ENCODE measurements at regions not wholly inside any gene's neighbourhood (a gene's known extent, or its start where the extent isn't known, plus 50 kb on each side); places are given as distances from the start of the nearest gene placed in this dataset.

DNA sequence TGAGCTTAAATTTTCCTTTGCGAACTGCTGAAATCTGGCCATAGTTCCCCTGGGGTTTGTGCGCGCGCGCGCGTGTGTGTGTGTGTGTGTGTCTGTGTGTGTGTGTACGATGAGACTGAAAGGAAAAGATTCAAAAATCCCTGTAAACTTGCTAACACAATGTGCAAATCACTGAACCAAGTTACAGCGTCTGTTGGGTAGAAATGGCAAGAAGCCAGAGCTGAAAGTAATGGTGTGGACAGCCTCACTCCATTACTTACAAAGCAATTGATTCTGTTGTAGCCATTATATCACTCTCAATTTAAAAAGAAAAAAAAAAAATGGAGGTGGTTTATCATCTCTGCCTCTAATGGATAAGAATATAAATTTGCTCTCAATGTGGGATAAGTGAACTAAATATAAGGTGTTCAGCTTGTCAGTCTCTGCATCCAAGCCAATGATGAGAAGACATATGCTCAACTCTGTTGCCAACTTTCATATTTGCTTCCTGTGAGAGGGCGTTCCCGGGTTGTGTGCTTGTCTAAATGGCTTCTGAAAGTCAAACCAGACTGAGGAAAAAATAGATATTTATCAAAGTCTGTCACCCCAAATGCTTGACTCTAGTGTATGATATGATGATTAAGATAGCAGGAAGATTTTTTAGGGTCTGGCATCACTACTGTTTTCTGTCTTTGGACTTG lies 422.2 kb downstream of the ZNF385D start:
- Histone ChIP-seq H2AFZ (ENCODE audit: low read length) (no peak overlapping the region), H3K9ac (ENCODE audit: insufficient read depth, low read length) (no peak overlapping the region), H3K9me3 (ENCODE audit: control insufficient read depth, insufficient read depth, low read depth, low read length) (no peaks in the 10 kb centered on the region), H3K4me1 (ENCODE audit: control insufficient read depth, extremely low read depth, insufficient read depth, low read length) (no peaks in the 10 kb centered on the region), H3K79me2 (ENCODE audit: control insufficient read depth, insufficient read depth, low read length) (no peaks in the 10 kb centered on the region), H3K36me3 (ENCODE audit: control insufficient read depth, insufficient read depth, low read length) (no peaks in the 10 kb centered on the region), H3K4me3 (replicated peaks in 1 of 4; ENCODE audit: control extremely low read depth in 1 of 4, insufficient read depth in 1 of 4, low read depth in 3 of 4, low read length in 4 of 4) (no peak overlapping the region), H3K27ac (ENCODE audit: insufficient read depth, low read length) (no peak overlapping the region), H3K27me3 (ENCODE audit: control insufficient read depth, insufficient read depth, low read length) (no peaks in the 10 kb centered on the region), H4K20me1 (ENCODE audit: control insufficient read depth, extremely low read depth, insufficient read depth, low read length) (no peaks in the 10 kb centered on the region), H3K4me2 (ENCODE audit: extremely low read depth, insufficient read depth, low read length) (no peak overlapping the region)
- no peak for DNase-seq (ENCODE audit: low read depth in 2 of 2)
- TF ChIP-seq CTCF (conservative IDR thresholded peaks at IDR 0.05 in 1 of 2, IDR thresholded peaks at IDR 0.05 in 1 of 2; ENCODE audit: low read depth in 1 of 2, low read length in 2 of 2) (no peak), EZH2 (IDR thresholded peaks at IDR 0.05; ENCODE audit: low read length, missing control alignments) (no peak)

GRCh38 chr3:21326704-21327475 lies 424.1 kb downstream of the ZNF385D start:
- Histone ChIP-seq H3K27ac (ENCODE audit: insufficient read depth, low read length) (no peak overlapping the region), H4K20me1 (ENCODE audit: control insufficient read depth, extremely low read depth, insufficient read depth, low read length) (no peaks in the 10 kb centered on the region), H3K9me3 (ENCODE audit: control insufficient read depth, insufficient read depth, low read depth, low read length) (no peaks in the 10 kb centered on the region), H3K4me3 (replicated peaks in 1 of 4; ENCODE audit: control extremely low read depth in 1 of 4, insufficient read depth in 1 of 4, low read depth in 3 of 4, low read length in 4 of 4) (no peak overlapping the region), H3K9ac (ENCODE audit: insufficient read depth, low read length) (no peak overlapping the region), H3K79me2 (ENCODE audit: control insufficient read depth, insufficient read depth, low read length) (no peaks in the 10 kb centered on the region), H3K4me2 (ENCODE audit: extremely low read depth, insufficient read depth, low read length) (no peak overlapping the region), H2AFZ (ENCODE audit: low read length) (no peak overlapping the region), H3K36me3 (ENCODE audit: control insufficient read depth, insufficient read depth, low read length) (no peaks in the 10 kb centered on the region), H3K27me3 (ENCODE audit: control insufficient read depth, insufficient read depth, low read length) (no peaks in the 10 kb centered on the region), H3K4me1 (ENCODE audit: control insufficient read depth, extremely low read depth, insufficient read depth, low read length) (no peaks in the 10 kb centered on the region)
- no peak for TF ChIP-seq CTCF (conservative IDR thresholded peaks at IDR 0.05 in 1 of 2, IDR thresholded peaks at IDR 0.05 in 1 of 2; ENCODE audit: low read depth in 1 of 2, low read length in 2 of 2)
- TF ChIP-seq EZH2 (IDR thresholded peaks at IDR 0.05; ENCODE audit: low read length, missing control alignments), result no peak
- peak; percentile 5 to 96 for DNase-seq (ENCODE audit: low read depth in 2 of 2)

DNA sequence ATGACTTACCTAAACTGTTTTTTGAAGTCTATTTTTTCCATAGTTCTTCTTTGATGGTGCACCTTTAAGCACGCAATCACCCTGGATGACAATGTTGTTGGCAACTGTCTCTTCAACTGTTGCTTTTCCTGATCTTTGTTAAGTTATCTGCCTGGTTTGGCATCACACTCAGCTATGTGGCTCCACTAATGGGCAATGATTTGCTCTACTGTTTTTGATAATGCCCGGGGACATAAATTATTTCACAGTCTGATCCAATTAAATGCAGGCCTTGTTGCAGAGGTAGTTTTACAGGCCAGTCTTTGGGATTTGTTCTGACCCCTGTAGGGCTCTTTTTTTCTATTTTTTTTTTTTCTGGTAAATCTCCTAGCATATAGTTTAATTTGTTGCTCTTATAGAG lies 436.3 kb downstream of the ZNF385D start:
- no peak for DNase-seq (ENCODE audit: low read depth in 2 of 2)
- no peak overlapping the region for H3K27ac ChIP-seq (ENCODE audit: insufficient read depth, low read length)

More for the DNA sequence above, 436.3 kb downstream of the ZNF385D start:
- Histone ChIP-seq H3K36me3 (ENCODE audit: control insufficient read depth, insufficient read depth, low read length) (no peaks in the 10 kb centered on the region), H3K4me1 (ENCODE audit: control insufficient read depth, extremely low read depth, insufficient read depth, low read length) (no peaks in the 10 kb centered on the region), H3K9ac (ENCODE audit: insufficient read depth, low read length) (no peak overlapping the region), H4K20me1 (ENCODE audit: control insufficient read depth, extremely low read depth, insufficient read depth, low read length) (no peaks in the 10 kb centered on the region), H3K79me2 (ENCODE audit: control insufficient read depth, insufficient read depth, low read length) (no peaks in the 10 kb centered on the region), H3K4me2 (ENCODE audit: extremely low read depth, insufficient read depth, low read length) (no peak overlapping the region), H3K4me3 (replicated peaks in 1 of 4; ENCODE audit: control extremely low read depth in 1 of 4, insufficient read depth in 1 of 4, low read depth in 3 of 4, low read length in 4 of 4) (no peak overlapping the region), H3K9me3 (ENCODE audit: control insufficient read depth, insufficient read depth, low read depth, low read length) (no peaks in the 10 kb centered on the region), H3K27me3 (ENCODE audit: control insufficient read depth, insufficient read depth, low read length) (no peaks in the 10 kb centered on the region), H2AFZ (ENCODE audit: low read length) (no peak overlapping the region)
- TF ChIP-seq CTCF (conservative IDR thresholded peaks at IDR 0.05 in 1 of 2, IDR thresholded peaks at IDR 0.05 in 1 of 2; ENCODE audit: low read depth in 1 of 2, low read length in 2 of 2), result no peak
- no peak for TF ChIP-seq EZH2 (IDR thresholded peaks at IDR 0.05; ENCODE audit: low read length, missing control alignments)

All from fibroblast of lung (primary cell).